Fibroblast of lung (primary cell): ENCODE measurements at regions not wholly inside any gene's neighbourhood (a gene's known extent, or its start where the extent isn't known, plus 50 kb on each side); places are given as distances from the start of the nearest gene placed in this dataset.
A peak's percentile ranks its signal among the peaks of the same experiment; 100 is the strongest.

Experiments used
- DNase-seq, 2 donors: peaks; one replicate each; pipeline versions ENCODE4 v3.0.0 to v3.0.0-alpha.2; 2010; ENCODE audit warnings: low read depth in 2 of 2
- H2AFZ ChIP-seq: 2 replicates; pipeline ENCODE4 v1.5.1; 2012; ENCODE audit warnings: low read length, control low read depth, inconsistent platforms
- H3K27ac ChIP-seq: 2 replicates; pipeline ENCODE4 v1.5.1; 2011; ENCODE audit warnings: low read length, control low read depth; ENCODE audit not compliant: insufficient read depth
- H3K27me3 ChIP-seq: 2 replicates; pipeline ENCODE4 v1.5.1; 2011; ENCODE audit warnings: mild to moderate bottlenecking, low read length; ENCODE audit not compliant: control insufficient read depth, insufficient read depth
- H3K36me3 ChIP-seq: 2 replicates; pipeline ENCODE4 v1.5.1; 2011; ENCODE audit warnings: low read length; ENCODE audit not compliant: control insufficient read depth, insufficient read depth
- H3K4me1 ChIP-seq: 2 replicates; pipeline ENCODE4 v1.5.1; 2011; ENCODE audit warnings: low read length; ENCODE audit not compliant: control insufficient read depth, insufficient read depth; ENCODE audit errors: extremely low read depth
- H3K4me2 ChIP-seq: 2 replicates; pipeline ENCODE4 v1.5.1; 2011; ENCODE audit warnings: low read length, control low read depth; ENCODE audit not compliant: insufficient read depth; ENCODE audit errors: extremely low read depth
- H3K4me3 ChIP-seq, 4 experiments: fragments of 200-600 bp in 1 of 4; sonication (generic) in 1 of 4; replicated peaks in 1 of 4; 2 replicates each; pipeline ENCODE4 v1.5.1; 2011 to 2016; ENCODE audit warnings: low read length in 4 of 4, low read depth in 3 of 4, mild to moderate bottlenecking in 3 of 4, control low read depth in 2 of 4, inconsistent platforms in 1 of 4, mixed read lengths in 1 of 4; ENCODE audit not compliant: insufficient read depth in 1 of 4; ENCODE audit errors: control extremely low read depth in 1 of 4
- H3K79me2 ChIP-seq: 2 replicates; pipeline ENCODE4 v1.5.1; 2012; ENCODE audit warnings: mild to moderate bottlenecking, low read length, inconsistent platforms; ENCODE audit not compliant: control insufficient read depth, insufficient read depth
- H3K9ac ChIP-seq: 2 replicates; pipeline ENCODE4 v1.5.1; 2011; ENCODE audit warnings: mild to moderate bottlenecking, low read length, control low read depth; ENCODE audit not compliant: insufficient read depth
- H3K9me3 ChIP-seq: 2 replicates; pipeline ENCODE4 v1.5.1; 2012; ENCODE audit warnings: low read depth, low read length; ENCODE audit not compliant: control insufficient read depth, insufficient read depth
- H4K20me1 ChIP-seq: 2 replicates; pipeline ENCODE4 v1.5.1; 2011; ENCODE audit warnings: low read length; ENCODE audit not compliant: control insufficient read depth, insufficient read depth; ENCODE audit errors: extremely low read depth
- EZH2 ChIP-seq: IDR thresholded peaks from 2 replicates; pipeline ENCODE4 v1.5.1; 2012; ENCODE audit warnings: low read length, control low read depth, mild to moderate bottlenecking; ENCODE audit errors: missing control alignments
- TF ChIP-seq, protein P1 (sequence below), 2 donors: IDR thresholded peaks in 1 of 2; conservative IDR thresholded peaks in 1 of 2; 1 replicate in 1 of 2; 2 replicates in 1 of 2; pipeline ENCODE4 v1.5.1; 2011 to 2012; ENCODE audit warnings: low read length in 2 of 2, control low read depth in 1 of 2, inconsistent platforms in 1 of 2, low read depth in 1 of 2, mild to moderate bottlenecking in 1 of 2

DNA sequence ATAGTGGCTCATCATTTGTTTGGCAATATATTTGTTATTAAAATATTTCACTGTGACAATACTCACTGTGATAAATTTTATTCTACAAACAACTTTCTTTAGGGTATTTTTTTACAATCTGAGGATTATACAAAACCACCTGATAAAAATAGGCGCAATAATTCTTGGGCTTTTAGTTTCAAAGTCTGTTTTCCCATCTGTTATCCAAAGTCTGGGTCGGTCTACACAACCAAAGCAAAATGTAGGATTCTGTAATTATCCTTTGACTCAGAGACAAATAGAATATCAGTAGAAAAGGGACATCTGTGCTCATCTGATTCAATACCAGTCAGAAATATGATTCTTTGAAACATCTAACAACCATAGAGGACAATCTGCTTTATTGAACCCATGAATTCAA is 271.8 kb upstream of the AMIGO2 start:
- H3K27me3 ChIP-seq, result no peaks in the 10 kb centered on the region
- H3K9me3 ChIP-seq, result no peaks in the 10 kb centered on the region
- no peak overlapping the region for H3K4me3 ChIP-seq
- no peak overlapping the region for H3K27ac ChIP-seq
- DNase-seq, result no peak
- no peak overlapping the region for H2AFZ ChIP-seq
- H3K36me3 ChIP-seq, result no peaks in the 10 kb centered on the region
- no peak overlapping the region for H3K9ac ChIP-seq
- TF ChIP-seq, protein P1, sequence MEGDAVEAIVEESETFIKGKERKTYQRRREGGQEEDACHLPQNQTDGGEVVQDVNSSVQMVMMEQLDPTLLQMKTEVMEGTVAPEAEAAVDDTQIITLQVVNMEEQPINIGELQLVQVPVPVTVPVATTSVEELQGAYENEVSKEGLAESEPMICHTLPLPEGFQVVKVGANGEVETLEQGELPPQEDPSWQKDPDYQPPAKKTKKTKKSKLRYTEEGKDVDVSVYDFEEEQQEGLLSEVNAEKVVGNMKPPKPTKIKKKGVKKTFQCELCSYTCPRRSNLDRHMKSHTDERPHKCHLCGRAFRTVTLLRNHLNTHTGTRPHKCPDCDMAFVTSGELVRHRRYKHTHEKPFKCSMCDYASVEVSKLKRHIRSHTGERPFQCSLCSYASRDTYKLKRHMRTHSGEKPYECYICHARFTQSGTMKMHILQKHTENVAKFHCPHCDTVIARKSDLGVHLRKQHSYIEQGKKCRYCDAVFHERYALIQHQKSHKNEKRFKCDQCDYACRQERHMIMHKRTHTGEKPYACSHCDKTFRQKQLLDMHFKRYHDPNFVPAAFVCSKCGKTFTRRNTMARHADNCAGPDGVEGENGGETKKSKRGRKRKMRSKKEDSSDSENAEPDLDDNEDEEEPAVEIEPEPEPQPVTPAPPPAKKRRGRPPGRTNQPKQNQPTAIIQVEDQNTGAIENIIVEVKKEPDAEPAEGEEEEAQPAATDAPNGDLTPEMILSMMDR (conservative IDR thresholded peaks at IDR 0.05 in 1 of 2, IDR thresholded peaks at IDR 0.05 in 1 of 2; ENCODE audit: low read depth in 1 of 2, low read length in 2 of 2), result no peak
- no peak for TF ChIP-seq EZH2
- H3K79me2 ChIP-seq, result no peaks in the 10 kb centered on the region
- H4K20me1 ChIP-seq, result no peaks in the 10 kb centered on the region
- no peaks in the 10 kb centered on the region for H3K4me1 ChIP-seq
- H3K4me2 ChIP-seq, result no peak overlapping the region

DNA sequence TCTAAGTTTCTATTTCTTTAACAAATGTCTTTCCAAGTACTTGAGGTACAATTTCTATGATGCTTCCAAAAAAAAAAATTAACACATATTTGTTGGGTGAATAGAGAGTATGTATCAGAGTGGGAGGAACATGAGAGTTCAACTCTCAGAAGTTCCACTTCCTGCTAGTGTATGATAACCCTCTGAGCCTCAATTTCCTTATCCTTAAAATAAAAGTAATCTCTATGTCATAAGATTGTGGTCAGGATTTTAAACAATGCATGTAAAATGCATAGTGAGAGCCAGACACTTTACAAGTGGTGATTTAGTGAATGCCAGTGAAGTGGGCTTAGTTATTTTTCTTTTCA is 270.3 kb upstream of the AMIGO2 start:
- no peak overlapping the region for H3K27ac ChIP-seq
- no peak overlapping the region for H3K4me2 ChIP-seq
- no peak overlapping the region for H3K9ac ChIP-seq
- H3K36me3 ChIP-seq, result no peaks in the 10 kb centered on the region
- no peak for TF ChIP-seq EZH2
- TF ChIP-seq, protein P1 (conservative IDR thresholded peaks at IDR 0.05 in 1 of 2, IDR thresholded peaks at IDR 0.05 in 1 of 2; ENCODE audit: low read depth in 1 of 2, low read length in 2 of 2), result no peak
- no peaks in the 10 kb centered on the region for H3K9me3 ChIP-seq
- H3K79me2 ChIP-seq, result no peaks in the 10 kb centered on the region
- no peak overlapping the region for H2AFZ ChIP-seq
- no peak overlapping the region for H3K4me3 ChIP-seq
- H3K4me1 ChIP-seq, result no peaks in the 10 kb centered on the region
- DNase-seq, result peak in 1 of 2 donors; percentile 86
- H3K27me3 ChIP-seq, result no peaks in the 10 kb centered on the region
- no peaks in the 10 kb centered on the region for H4K20me1 ChIP-seq

DNA sequence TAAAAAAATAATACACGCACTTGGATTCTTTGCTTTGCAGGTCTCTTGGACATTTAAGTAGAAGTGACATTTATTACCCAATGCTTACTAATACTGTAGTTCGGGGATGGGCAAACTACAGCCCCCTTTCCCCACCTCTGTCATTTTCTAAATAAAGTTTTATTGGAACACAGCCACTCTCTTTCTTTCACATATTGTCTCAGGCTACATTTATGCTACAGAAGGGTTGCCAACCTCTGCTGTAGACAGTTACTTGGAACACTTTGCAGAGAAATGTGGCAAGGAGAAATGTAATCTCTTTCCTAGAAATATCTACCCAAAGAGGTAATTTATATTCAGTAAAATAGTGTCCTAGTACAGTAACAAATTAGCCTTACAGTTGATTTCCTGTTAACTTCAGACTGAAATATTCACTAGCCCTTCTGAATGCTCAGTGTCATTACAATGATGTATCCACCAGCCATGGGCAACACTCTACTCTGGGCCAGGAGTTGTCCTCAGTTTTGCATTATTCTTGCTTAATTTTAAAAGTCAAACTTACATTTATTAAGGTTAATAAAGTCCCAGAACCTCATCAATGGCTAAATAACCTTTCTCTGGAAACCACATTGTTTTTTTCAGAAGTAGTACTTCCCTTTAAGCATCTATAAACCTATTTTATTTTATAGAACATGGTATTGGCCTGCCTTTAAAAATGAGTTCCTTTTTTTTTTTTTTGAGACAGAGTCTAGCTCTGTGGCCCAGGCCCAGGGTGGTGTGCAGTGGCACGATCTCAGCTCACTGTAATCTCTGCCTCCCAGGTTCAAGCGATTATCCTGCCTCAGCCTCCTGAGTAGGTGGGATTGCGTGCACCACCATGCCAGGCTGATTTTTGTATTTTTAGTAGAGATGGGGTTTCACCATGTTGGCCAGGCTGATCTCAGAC is 269.6 kb upstream of the AMIGO2 start:
- H4K20me1 ChIP-seq, result no peaks in the 10 kb centered on the region
- H3K79me2 ChIP-seq, result no peaks in the 10 kb centered on the region
- no peak for TF ChIP-seq EZH2
- TF ChIP-seq, protein P1 (conservative IDR thresholded peaks at IDR 0.05 in 1 of 2, IDR thresholded peaks at IDR 0.05 in 1 of 2; ENCODE audit: low read depth in 1 of 2, low read length in 2 of 2), result no peak
- H3K9me3 ChIP-seq, result no peaks in the 10 kb centered on the region
- H3K27me3 ChIP-seq, result no peaks in the 10 kb centered on the region
- no peak overlapping the region for H3K4me2 ChIP-seq
- H3K9ac ChIP-seq, result no peak overlapping the region
- no peak overlapping the region for H3K27ac ChIP-seq
- peak in 1 of 2 donors; percentile 44 for DNase-seq
- H3K4me3 ChIP-seq, result no peak overlapping the region
- no peak overlapping the region for H2AFZ ChIP-seq
- H3K36me3 ChIP-seq, result no peaks in the 10 kb centered on the region
- H3K4me1 ChIP-seq, result no peaks in the 10 kb centered on the region
